Adrenal gland (tissue), 9 donors: ENCODE measurements at regions not wholly inside any gene's neighbourhood (a gene's known extent, or its start where the extent isn't known, plus 50 kb on each side); places are given as distances from the start of the nearest gene placed in this dataset.
"Not testable (repeated sequence)": the region's sequence is repeated elsewhere in the genome, so short reads cannot be mapped to it uniquely, and the experiment has no call there.

ENCODE experiments used
- DNase-seq, 7 donors: peaks; one replicate each; pipeline ENCODE4 v3.0.0-alpha.2; 2019 to 2020
- H3K27ac ChIP-seq, 5 donors: fragments of 200-600 bp; sonication (generic) in 4 of 5; 1 replicate in 3 of 5; 2 replicates in 2 of 5; pipeline versions ENCODE4 v1.5.1 to v1.8.0; 2016 to 2020; ENCODE audit warnings: mild to moderate bottlenecking in 1 of 5
- H3K27me3 ChIP-seq: fragments of 200-600 bp; 2 replicates; pipeline ENCODE4 v1.8.0; 2021
- H3K36me3 ChIP-seq, 2 donors: fragments of 200-600 bp; replicated peaks in 1 of 2; 1 replicate in 1 of 2; 2 replicates in 1 of 2; pipeline versions ENCODE4 v1.5.1 to v1.8.0; 2018 to 2022
- H3K4me1 ChIP-seq, 2 donors: fragments of 200-600 bp; replicated peaks in 1 of 2; 1 replicate in 1 of 2; 2 replicates in 1 of 2; pipeline versions ENCODE4 v1.5.1 to v1.8.0; 2018 to 2021
- H3K4me3 ChIP-seq, 4 donors: fragments of 200-600 bp; sonication (generic) in 3 of 4; one replicate each; pipeline ENCODE4 v1.5.1; 2016 to 2018
- H3K9me3 ChIP-seq, 3 donors: fragments of 200-600 bp; sonication (generic) in 1 of 3; replicated peaks in 1 of 3; 1 replicate in 2 of 3; 2 replicates in 1 of 3; pipeline versions ENCODE4 v1.5.1 to v1.8.0; 2016 to 2021
- CTCF ChIP-seq, 6 experiments: fragments of 450-650 bp in 4 of 6; fragments of 200-600 bp in 2 of 6; sonication (generic) in 1 of 6; IDR thresholded peaks; 1 replicate in 5 of 6; 2 replicates in 1 of 6; pipeline versions ENCODE4 v1.5.1 to v1.8.0; 2016 to 2021; ENCODE audit warnings: antibody characterized with exemption in 6 of 6, mild to moderate bottlenecking in 2 of 6, moderate library complexity in 1 of 6
- POLR2A ChIP-seq, 2 donors: fragments of 450-650 bp; IDR thresholded peaks; one replicate each; pipeline ENCODE4 v1.6.1; 2017; ENCODE audit warnings: antibody characterized with exemption in 2 of 2, mild to moderate bottlenecking in 2 of 2, moderate library complexity in 1 of 2
- WGBS, 4 donors: extraction: QIAGEN DNeasy Blood & Tissue Kit in 2 of 4; methylation state at CpG; one replicate each; pipeline versions ENCODE4 v1.1.5 to v1.1.7; 2013 to 2017; 5-methylcytosine and 5-hydroxymethylcytosine counted together
- intact Hi-C, 2 donors: fragments of 100-400 bp; cut with DNase I; formaldehyde crosslinking; loops; one replicate each; pipeline versions ENCODE4 v1.14.1 to v1.15.0; 2022 to 2023
- donor health status: healthy with polysubstance abuse.
- donor health status: Bipolar disorder and iron deficiency.
- donor health status: DM: yes; HTN: yes; CAD: no.
- donor health status: DM: no; HTN: no; CAD: no.
- donor health status: DM: no; HTN: no; CAD: no.

- H3K4me3 ChIP-seq: no peak overlapping the region
- 60 to 70% (median 69%) methylated on average over 3 of the region's 3 CpGs; no CpG with 5 or more reads in 1 of the 4 donors for WGBS, 4 donors
- no peak for DNase-seq
- intact Hi-C loops: no loop called here
- H3K36me3 ChIP-seq: no peaks in the 10 kb centered on the region
- H3K27me3 ChIP-seq: no peaks in the 10 kb centered on the region
- H3K27ac ChIP-seq: no peak overlapping the region
- H3K4me1 ChIP-seq: no peaks in the 10 kb centered on the region
- no peaks in the 10 kb centered on the region for H3K9me3 ChIP-seq
- TF ChIP-seq POLR2A (IDR thresholded peaks at IDR 0.05): no peak
- no peak for TF ChIP-seq CTCF (IDR thresholded peaks at IDR 0.05)
Measured at GRCh38 chr5:25330721-25331120, 685.9 kb upstream of the CDH10 start.

GRCh38 chr5:25327172-25327571, 682.4 kb upstream of the CDH10 start:
- WGBS, 4 donors: 64 to 79% (median 67%) methylated on average over 2 of the region's 2 CpGs
- intact Hi-C loops: no loop called here
- no peak overlapping the region for H3K4me3 ChIP-seq
- H3K4me1 ChIP-seq: no peaks in the 10 kb centered on the region
- no peaks in the 10 kb centered on the region for H3K36me3 ChIP-seq
- no peaks in the 10 kb centered on the region for H3K9me3 ChIP-seq
- no peak overlapping the region for H3K27ac ChIP-seq
- DNase-seq: no peak
- no peaks in the 10 kb centered on the region for H3K27me3 ChIP-seq
- TF ChIP-seq CTCF (IDR thresholded peaks at IDR 0.05): no peak
- TF ChIP-seq POLR2A (IDR thresholded peaks at IDR 0.05): no peak

GRCh38 chr5:25301836-25302235, 657.1 kb upstream of the CDH10 start:
- no peaks in the 10 kb centered on the region for H3K36me3 ChIP-seq
- no peak for TF ChIP-seq POLR2A (IDR thresholded peaks at IDR 0.05)
- TF ChIP-seq CTCF (IDR thresholded peaks at IDR 0.05): no peak
- no peaks in the 10 kb centered on the region for H3K27me3 ChIP-seq
- no peak overlapping the region for H3K27ac ChIP-seq
- no peaks in the 10 kb centered on the region for H3K9me3 ChIP-seq
- WGBS, 4 donors: 60 to 76% (median 68%) methylated on average over 2 of the region's 2 CpGs
- H3K4me1 ChIP-seq: no peaks in the 10 kb centered on the region
- intact Hi-C loops: no loop called here
- no peak for DNase-seq
- H3K4me3 ChIP-seq: no peak overlapping the region

GRCh38 chr5:25295067-25295466, 650.3 kb upstream of the CDH10 start:
- intact Hi-C loops: no loop called here

GRCh38 chr5:25289766-25290165, 645.0 kb upstream of the CDH10 start:
- 87 to 94% (median 91%) methylated on average over 2 of the region's 2 CpGs for WGBS, 4 donors
- H3K9me3 ChIP-seq, H3K4me1 ChIP-seq, DNase-seq, H3K4me3 ChIP-seq, H3K36me3 ChIP-seq, H3K27ac ChIP-seq, H3K27me3 ChIP-seq, intact Hi-C loops: not testable (repeated sequence)

More at GRCh38 chr5:25295067-25295466, 650.3 kb upstream of the CDH10 start:
- Histone ChIP-seq H3K36me3 (no peaks in the 10 kb centered on the region), H3K4me3 (no peak overlapping the region), H3K27me3 (no peaks in the 10 kb centered on the region), H3K9me3 (no peaks in the 10 kb centered on the region), H3K4me1 (no peaks in the 10 kb centered on the region), H3K27ac (no peak overlapping the region)
- 56 to 64% (median 59%) methylated on average over 3 of the region's 3 CpGs for WGBS, 4 donors
- DNase-seq: no peak
- TF ChIP-seq CTCF (IDR thresholded peaks at IDR 0.05) (no peak), POLR2A (IDR thresholded peaks at IDR 0.05) (no peak)
